Osteocyte (in vitro differentiated cells): ENCODE measurements at regions not wholly inside any gene's neighbourhood (a gene's known extent, or its start where the extent isn't known, plus 50 kb on each side); places are given as distances from the start of the nearest gene placed in this dataset.

ENCODE experiments used
- DNase-seq: peaks from one replicate; pipeline ENCODE4 v3.0.0; 2021; ENCODE audit warnings: mixed read lengths; ENCODE audit not compliant: unreplicated experiment; ENCODE audit errors: extremely low spot score
- H3K27ac Mint-ChIP-seq: one replicate; pipeline ENCODE4 v1.8.0; 2021; ENCODE audit warnings: mild to moderate bottlenecking, mixed read lengths; ENCODE audit not compliant: unreplicated experiment
- H3K27me3 Mint-ChIP-seq: one replicate; pipeline ENCODE4 v1.8.0; 2021; ENCODE audit warnings: mixed read lengths; ENCODE audit not compliant: unreplicated experiment
- H3K36me3 Mint-ChIP-seq: one replicate; pipeline ENCODE4 v1.8.0; 2021; ENCODE audit warnings: mixed read lengths; ENCODE audit not compliant: unreplicated experiment
- H3K4me1 Mint-ChIP-seq: one replicate; pipeline ENCODE4 v1.8.0; 2021; ENCODE audit warnings: mixed read lengths; ENCODE audit not compliant: unreplicated experiment
- H3K4me3 Mint-ChIP-seq: one replicate; pipeline ENCODE4 v1.8.0; 2021; ENCODE audit warnings: mild to moderate bottlenecking, moderate library complexity, mixed read lengths; ENCODE audit not compliant: unreplicated experiment
- H3K9me3 Mint-ChIP-seq: one replicate; pipeline ENCODE4 v1.8.0; 2021; ENCODE audit warnings: mixed read lengths; ENCODE audit not compliant: unreplicated experiment
- TF ChIP-seq, protein P1 (sequence below): fragments of 200-600 bp; sonication (generic); IDR thresholded peaks from 2 replicates; pipeline ENCODE4 v1.5.0; 2021; ENCODE audit warnings: antibody characterized with exemption, mild to moderate bottlenecking, moderate library complexity

DNA sequence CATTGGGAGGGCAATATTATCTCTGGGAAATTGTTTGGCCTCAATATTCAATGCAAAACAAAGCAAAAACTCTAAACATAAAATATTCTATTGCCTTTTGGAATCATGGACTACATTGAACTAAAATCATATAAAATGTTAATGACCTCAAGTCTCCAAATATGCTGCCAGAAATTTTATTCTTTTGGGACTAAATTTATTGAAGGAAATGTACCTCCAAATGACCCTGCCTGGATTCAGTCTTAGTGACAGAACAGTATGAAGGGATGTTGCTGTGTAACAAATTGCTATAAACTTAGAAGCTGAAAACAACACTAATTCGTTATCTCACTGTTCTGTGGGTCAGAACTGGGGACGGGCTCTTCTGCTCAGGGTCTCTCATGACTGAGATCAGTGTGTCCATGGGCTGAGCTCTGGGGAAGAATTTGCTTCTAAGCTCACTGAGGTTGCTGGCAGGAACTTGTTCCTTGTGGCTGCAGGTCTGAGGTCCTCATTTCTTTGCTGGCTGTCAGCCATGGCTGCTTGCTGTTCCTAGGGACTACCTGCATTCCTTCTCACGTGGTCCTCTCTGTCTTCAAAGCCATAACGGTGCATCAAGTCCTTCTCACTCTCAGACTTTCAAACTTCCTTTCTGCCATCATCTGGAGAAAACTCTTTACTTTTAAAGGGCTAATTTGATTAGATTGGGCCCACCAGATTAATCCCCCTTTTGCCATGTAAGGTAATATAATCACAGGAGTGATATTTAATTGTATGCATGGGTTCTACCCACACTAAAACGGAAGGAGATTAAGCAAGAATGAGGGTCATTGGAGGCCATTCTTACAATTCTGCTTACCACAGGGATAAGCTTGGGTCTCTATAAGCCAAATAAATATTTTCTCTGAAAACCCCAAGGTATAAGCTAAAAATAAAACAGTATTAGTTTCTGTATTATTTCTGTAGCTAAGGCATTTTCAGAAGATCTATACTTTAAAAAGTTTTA is 149.0 kb downstream of the ADCYAP1 start:
- H3K27me3 Mint-ChIP-seq, result no peaks in the 10 kb centered on the region
- H3K4me3 Mint-ChIP-seq, result no peak overlapping the region
- no peak overlapping the region for H3K27ac Mint-ChIP-seq
- TF ChIP-seq, protein P1, sequence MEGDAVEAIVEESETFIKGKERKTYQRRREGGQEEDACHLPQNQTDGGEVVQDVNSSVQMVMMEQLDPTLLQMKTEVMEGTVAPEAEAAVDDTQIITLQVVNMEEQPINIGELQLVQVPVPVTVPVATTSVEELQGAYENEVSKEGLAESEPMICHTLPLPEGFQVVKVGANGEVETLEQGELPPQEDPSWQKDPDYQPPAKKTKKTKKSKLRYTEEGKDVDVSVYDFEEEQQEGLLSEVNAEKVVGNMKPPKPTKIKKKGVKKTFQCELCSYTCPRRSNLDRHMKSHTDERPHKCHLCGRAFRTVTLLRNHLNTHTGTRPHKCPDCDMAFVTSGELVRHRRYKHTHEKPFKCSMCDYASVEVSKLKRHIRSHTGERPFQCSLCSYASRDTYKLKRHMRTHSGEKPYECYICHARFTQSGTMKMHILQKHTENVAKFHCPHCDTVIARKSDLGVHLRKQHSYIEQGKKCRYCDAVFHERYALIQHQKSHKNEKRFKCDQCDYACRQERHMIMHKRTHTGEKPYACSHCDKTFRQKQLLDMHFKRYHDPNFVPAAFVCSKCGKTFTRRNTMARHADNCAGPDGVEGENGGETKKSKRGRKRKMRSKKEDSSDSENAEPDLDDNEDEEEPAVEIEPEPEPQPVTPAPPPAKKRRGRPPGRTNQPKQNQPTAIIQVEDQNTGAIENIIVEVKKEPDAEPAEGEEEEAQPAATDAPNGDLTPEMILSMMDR, result no peak
- H3K36me3 Mint-ChIP-seq, result peaks cover 1% of the 10 kb centered on the region
- H3K9me3 Mint-ChIP-seq, result peaks cover 18% of the 10 kb centered on the region
- H3K4me1 Mint-ChIP-seq, result no peaks in the 10 kb centered on the region
- DNase-seq, result no peak

DNA sequence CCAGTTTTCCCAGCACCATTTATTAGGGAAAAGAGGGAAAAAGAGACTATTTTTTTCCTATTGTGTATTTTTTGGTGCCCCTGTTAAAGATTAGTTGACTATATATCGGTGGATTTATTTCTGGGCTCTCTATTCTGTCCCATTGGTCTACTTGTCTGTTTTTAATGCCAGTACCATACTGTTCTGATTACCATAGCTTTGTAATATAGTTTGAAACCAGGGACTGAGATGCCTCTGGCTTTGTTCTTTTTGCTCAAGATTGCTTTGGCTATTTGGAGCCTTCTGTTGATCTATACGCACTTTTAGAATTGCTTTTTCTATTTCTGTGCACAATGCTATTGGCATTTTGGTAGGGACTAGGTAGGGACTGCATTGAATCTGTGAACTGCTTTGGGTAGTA is 151.7 kb downstream of the ADCYAP1 start:
- TF ChIP-seq, protein P1, result no peak
- Mint-ChIP-seq H3K27me3 (no peaks in the 10 kb centered on the region), H3K27ac (no peak overlapping the region), H3K9me3 (peaks cover 22% of the 10 kb centered on the region), H3K4me3 (no peak overlapping the region), H3K4me1 (no peaks in the 10 kb centered on the region), H3K36me3 (peaks cover 1% of the 10 kb centered on the region)
- DNase-seq, result no peak

DNA sequence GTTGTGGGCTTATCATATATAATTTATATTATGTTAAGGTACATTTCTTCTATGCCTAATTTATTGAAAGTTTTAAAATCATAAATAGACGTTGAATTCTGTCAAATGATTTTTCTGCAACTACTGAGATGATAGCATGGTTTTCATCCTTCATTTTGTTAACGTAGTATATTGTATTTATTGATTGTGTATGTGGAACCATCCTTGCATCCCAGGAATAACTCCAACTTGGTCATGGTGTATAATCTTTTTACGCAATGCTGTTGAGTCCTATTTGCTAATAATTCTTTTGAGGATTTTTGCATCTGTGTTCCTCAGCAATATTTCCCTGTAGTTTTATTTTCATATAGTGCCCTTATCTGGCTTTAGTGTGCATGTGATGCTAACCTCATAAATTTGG is 152.7 kb downstream of the ADCYAP1 start:
- TF ChIP-seq, protein P1, result no peak
- no peak overlapping the region for H3K27ac Mint-ChIP-seq
- no peaks in the 10 kb centered on the region for H3K27me3 Mint-ChIP-seq
- H3K36me3 Mint-ChIP-seq, result peaks cover 1% of the 10 kb centered on the region
- no peaks in the 10 kb centered on the region for H3K4me1 Mint-ChIP-seq
- H3K9me3 Mint-ChIP-seq, result peaks cover 22% of the 10 kb centered on the region
- no peak for DNase-seq
- no peak overlapping the region for H3K4me3 Mint-ChIP-seq

DNA sequence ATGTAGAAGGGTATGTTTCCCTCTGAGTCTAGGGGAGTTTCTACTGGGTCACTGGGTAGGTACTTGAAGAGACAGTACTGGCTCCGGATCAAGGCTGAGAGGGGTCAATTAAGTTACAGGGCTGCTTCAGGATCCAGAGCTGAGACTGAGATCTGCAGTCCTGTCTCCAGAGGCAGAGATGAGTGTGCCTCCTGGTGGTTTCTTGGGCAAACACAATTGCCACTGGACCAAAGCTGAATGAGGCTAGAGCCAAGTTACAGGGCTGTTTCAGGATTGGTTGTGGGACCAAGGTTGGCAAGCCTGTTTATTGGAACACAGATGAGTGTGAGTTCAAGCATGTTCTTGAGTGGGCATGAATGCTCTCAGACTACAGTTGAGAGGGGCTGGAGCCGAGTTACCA is 157.9 kb downstream of the ADCYAP1 start:
- TF ChIP-seq, protein P1, result no peak
- no peaks in the 10 kb centered on the region for H3K36me3 Mint-ChIP-seq
- DNase-seq, result no peak

DNA sequence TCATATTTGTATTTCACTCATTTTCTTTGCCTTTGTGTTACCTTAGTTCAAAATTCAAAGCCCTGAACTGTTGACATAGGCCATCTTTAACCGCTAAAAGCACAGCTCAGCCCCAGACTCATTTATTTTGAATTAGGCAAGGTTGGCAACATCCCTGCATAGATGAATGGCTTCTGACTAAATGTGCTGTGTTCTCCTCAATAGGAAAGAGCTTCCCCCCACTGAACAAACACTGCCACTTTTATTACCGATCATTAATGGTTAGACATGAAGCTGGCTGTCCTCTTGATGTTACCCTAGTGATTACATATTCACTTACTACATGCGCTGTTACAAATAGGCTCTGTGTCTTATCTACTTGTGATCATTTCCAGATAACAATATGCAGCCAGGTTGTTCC is 170.7 kb downstream of the ADCYAP1 start:
- no peak overlapping the region for H3K4me3 Mint-ChIP-seq
- H3K27ac Mint-ChIP-seq, result no peak overlapping the region
- no peaks in the 10 kb centered on the region for H3K27me3 Mint-ChIP-seq
- no peaks in the 10 kb centered on the region for H3K36me3 Mint-ChIP-seq
- H3K9me3 Mint-ChIP-seq, result no peaks in the 10 kb centered on the region
- TF ChIP-seq, protein P1, result no peak
- no peaks in the 10 kb centered on the region for H3K4me1 Mint-ChIP-seq
- no peak for DNase-seq

More for the DNA sequence above, 157.9 kb downstream of the ADCYAP1 start:
- peaks cover 13% of the 10 kb centered on the region for H3K9me3 Mint-ChIP-seq
- peaks cover 5% of the 10 kb centered on the region for H3K27me3 Mint-ChIP-seq
- H3K4me3 Mint-ChIP-seq, result no peak overlapping the region
- H3K4me1 Mint-ChIP-seq, result no peaks in the 10 kb centered on the region
- H3K27ac Mint-ChIP-seq, result no peak overlapping the region
